GM11168 (cell line): ENCODE measurements at regions not wholly inside any gene's neighbourhood (a gene's known extent, or its start where the extent isn't known, plus 50 kb on each side); places are given as distances from the start of the nearest gene placed in this dataset.

ENCODE experiments used
- in situ Hi-C: fragments of 300-500 bp; cut with MboI; formaldehyde crosslinking; loops from one replicate; pipeline ENCODE4 v1.12.0; 2022; ENCODE audit warnings: low sequenced_read_pairs; ENCODE audit not compliant: unreplicated experiment

GRCh38 chr5:133723126-133723525 is 110.8 kb upstream of the FSTL4 start:
- in situ Hi-C loops: no loop called here

GRCh38 chr5:133721365-133721764 is 109.0 kb upstream of the FSTL4 start:
- in situ Hi-C loops: no loop called here

GRCh38 chr5:133718457-133718856 is 106.1 kb upstream of the FSTL4 start:
- in situ Hi-C loops: no loop called here

GRCh38 chr5:133716532-133717183 is 104.3 kb upstream of the FSTL4 start:
- in situ Hi-C loops: no loop called here

GRCh38 chr5:133715616-133716015 is 103.3 kb upstream of the FSTL4 start:
- in situ Hi-C loops: no loop called here

GRCh38 chr5:133715216-133715615 is 102.9 kb upstream of the FSTL4 start:
- in situ Hi-C loops: no loop called here

GRCh38 chr5:133714161-133714915 is 102.0 kb upstream of the FSTL4 start:
- in situ Hi-C loops: no loop called here

GRCh38 chr5:133713751-133714150 is 101.4 kb upstream of the FSTL4 start:
- in situ Hi-C loops: no loop called here

GRCh38 chr5:133713209-133713608 is 100.9 kb upstream of the FSTL4 start:
- in situ Hi-C loops: no loop called here

GRCh38 chr5:133712562-133712961 is 100.2 kb upstream of the FSTL4 start:
- in situ Hi-C loops: no loop called here

- in situ Hi-C loops: no loop called here
Measured at GRCh38 chr5:133709209-133709725, 96.9 kb upstream of the FSTL4 start.

GRCh38 chr5:133708331-133708850 is 96.0 kb upstream of the FSTL4 start:
- in situ Hi-C loops: no loop called here

- in situ Hi-C loops: no loop called here
Measured at GRCh38 chr5:133707629-133708028, 95.3 kb upstream of the FSTL4 start.

GRCh38 chr5:133706506-133707430 is 94.4 kb upstream of the FSTL4 start:
- in situ Hi-C loops: no loop called here

- in situ Hi-C loops: no loop called here
Measured at GRCh38 chr5:133705331-133705730, 93.0 kb upstream of the FSTL4 start.

- in situ Hi-C loops: no loop called here
Measured at GRCh38 chr5:133704411-133704810, 92.1 kb upstream of the FSTL4 start.

GRCh38 chr5:133703935-133704334 is 91.6 kb upstream of the FSTL4 start:
- in situ Hi-C loops: no loop called here

- in situ Hi-C loops: no loop called here
Measured at GRCh38 chr5:133702791-133703770, 90.7 kb upstream of the FSTL4 start.

GRCh38 chr5:133701871-133702270 is 89.5 kb upstream of the FSTL4 start:
- in situ Hi-C loops: no loop called here
